LNCaP clone FGC (cell line): ENCODE measurements at regions not wholly inside any gene's neighbourhood (a gene's known extent, or its start where the extent isn't known, plus 50 kb on each side); places are given as distances from the start of the nearest gene placed in this dataset.

Experiments used
- DNase-seq: peaks from one replicate; pipeline ENCODE4 v3.0.0-alpha.2; 2011; ENCODE audit warnings: low read depth
- H3K4me3 ChIP-seq: 2 replicates; pipeline ENCODE4 v1.5.1; 2011; ENCODE audit warnings: mild to moderate bottlenecking, low read depth, low read length, control low read depth
- CTCF ChIP-seq: IDR thresholded peaks from 2 replicates; pipeline ENCODE4 v1.5.1; 2012; ENCODE audit warnings: mild to moderate bottlenecking; ENCODE audit not compliant: control insufficient read depth, insufficient read depth; ENCODE audit errors: extremely low read depth

- no peak overlapping the region for H3K4me3 ChIP-seq
- no peak for TF ChIP-seq CTCF
- no peak for DNase-seq
Measured at GRCh38 chr10:118521415-118522117, 73.9 kb downstream of the PRLHR start.

GRCh38 chr10:118520116-118520742, 75.2 kb downstream of the PRLHR start:
- no peak for DNase-seq
- no peak for TF ChIP-seq CTCF
- H3K4me3 ChIP-seq, result no peak overlapping the region

GRCh38 chr10:118518095-118518494, 77.4 kb downstream of the PRLHR start:
- no peak overlapping the region for H3K4me3 ChIP-seq
- no peak for TF ChIP-seq CTCF
- DNase-seq, result no peak

- H3K4me3 ChIP-seq, result no peak overlapping the region
- no peak for TF ChIP-seq CTCF
- no peak for DNase-seq
Measured at GRCh38 chr10:118516716-118517115, 78.7 kb downstream of the PRLHR start.

- no peak overlapping the region for H3K4me3 ChIP-seq
- DNase-seq, result no peak
- TF ChIP-seq CTCF, result no peak
Measured at GRCh38 chr10:118513174-118513573, 82.3 kb downstream of the PRLHR start.

- no peak for DNase-seq
- TF ChIP-seq CTCF, result no peak
Measured at GRCh38 chr10:118511711-118512110, 83.7 kb downstream of the PRLHR start.

GRCh38 chr10:118508863-118509262, 86.6 kb downstream of the PRLHR start:
- H3K4me3 ChIP-seq, result no peak overlapping the region
- TF ChIP-seq CTCF, result no peak
- no peak for DNase-seq

More at GRCh38 chr10:118511711-118512110, 83.7 kb downstream of the PRLHR start:
- no peak overlapping the region for H3K4me3 ChIP-seq
